ENCODE measurements at regions not wholly inside any gene's neighbourhood (a gene's known extent, or its start where the extent isn't known, plus 50 kb on each side); places are given as distances from the start of the nearest gene placed in this dataset.

DNA sequence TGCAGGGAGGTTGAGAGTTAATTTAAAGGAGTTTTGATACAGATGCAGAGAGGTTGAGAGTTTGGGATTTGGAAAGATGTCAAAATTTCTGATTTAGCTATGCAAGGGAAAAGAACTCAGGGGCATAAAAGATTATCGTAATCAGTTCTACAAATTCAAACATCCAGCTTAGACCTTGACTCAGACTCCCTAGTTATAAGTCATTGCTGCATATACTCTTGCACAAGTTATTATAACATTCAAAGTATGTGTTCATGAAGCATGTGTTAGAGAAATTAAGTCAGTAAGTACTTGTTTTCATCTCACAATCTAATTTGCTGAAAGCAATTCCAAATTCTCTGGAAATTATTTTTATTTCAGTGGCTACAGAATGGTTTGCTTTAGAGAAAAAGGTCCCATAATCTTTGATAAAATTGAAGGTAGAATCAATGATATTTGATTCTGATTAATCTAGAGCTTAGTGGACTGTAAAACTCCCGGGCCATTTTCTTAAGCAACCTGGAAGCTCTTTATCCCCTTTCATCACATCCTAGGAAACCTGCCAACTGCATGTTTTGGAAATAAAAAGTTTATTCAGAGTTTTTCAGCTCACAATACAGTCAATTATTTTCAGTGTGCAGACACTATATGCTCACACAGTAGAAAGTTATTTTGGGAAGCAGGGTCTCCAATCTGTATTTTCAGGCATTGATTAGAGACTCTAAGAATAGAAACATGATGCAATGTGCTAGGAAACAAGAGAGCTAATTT is 132.9 kb upstream of the SPANXC start:
- Histone ChIP-seq H3K9me3 (no peaks in the 10 kb centered on the region), H3K27me3 (replicated peaks; ENCODE audit: control insufficient read depth, insufficient read depth, low read length) (no peaks in the 10 kb centered on the region), H3K4me1 (no peaks in the 10 kb centered on the region), H3K36me3 (ENCODE audit: control insufficient read depth, insufficient read depth, low read length) (no peaks in the 10 kb centered on the region), H3K4me3 (ENCODE audit: low read depth, low read length) (no peak overlapping the region)
- CTCF ChIA-PET = no interaction called here
- Mint-ChIP-seq H3K9me3 (ENCODE audit: unreplicated experiment) (no peaks in the 10 kb centered on the region), H3K4me1 (ENCODE audit: low read depth, unreplicated experiment) (no peaks in the 10 kb centered on the region), H3K27me3 (ENCODE audit: insufficient read depth, unreplicated experiment) (no peaks in the 10 kb centered on the region), H3K4me3 (ENCODE audit: unreplicated experiment) (no peak overlapping the region), H3K27ac (ENCODE audit: unreplicated experiment) (no peak overlapping the region), H3K36me3 (ENCODE audit: insufficient read depth, unreplicated experiment) (no peaks in the 10 kb centered on the region)
- intact Hi-C loops (cut with micrococcal nuclease; ENCODE audit: unreplicated experiment) = no loop called here
- POLR2A ChIA-PET = no interaction called here
- TF ChIP-seq, protein P1, sequence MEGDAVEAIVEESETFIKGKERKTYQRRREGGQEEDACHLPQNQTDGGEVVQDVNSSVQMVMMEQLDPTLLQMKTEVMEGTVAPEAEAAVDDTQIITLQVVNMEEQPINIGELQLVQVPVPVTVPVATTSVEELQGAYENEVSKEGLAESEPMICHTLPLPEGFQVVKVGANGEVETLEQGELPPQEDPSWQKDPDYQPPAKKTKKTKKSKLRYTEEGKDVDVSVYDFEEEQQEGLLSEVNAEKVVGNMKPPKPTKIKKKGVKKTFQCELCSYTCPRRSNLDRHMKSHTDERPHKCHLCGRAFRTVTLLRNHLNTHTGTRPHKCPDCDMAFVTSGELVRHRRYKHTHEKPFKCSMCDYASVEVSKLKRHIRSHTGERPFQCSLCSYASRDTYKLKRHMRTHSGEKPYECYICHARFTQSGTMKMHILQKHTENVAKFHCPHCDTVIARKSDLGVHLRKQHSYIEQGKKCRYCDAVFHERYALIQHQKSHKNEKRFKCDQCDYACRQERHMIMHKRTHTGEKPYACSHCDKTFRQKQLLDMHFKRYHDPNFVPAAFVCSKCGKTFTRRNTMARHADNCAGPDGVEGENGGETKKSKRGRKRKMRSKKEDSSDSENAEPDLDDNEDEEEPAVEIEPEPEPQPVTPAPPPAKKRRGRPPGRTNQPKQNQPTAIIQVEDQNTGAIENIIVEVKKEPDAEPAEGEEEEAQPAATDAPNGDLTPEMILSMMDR (IDR thresholded peaks at IDR 0.05; ENCODE audit: insufficient read depth in 1 of 2, low read depth in 1 of 2, low read length in 1 of 2, severe bottlenecking in 1 of 2, unreplicated experiment in 1 of 2) = no peak
- DNase-seq = no peak
- BruUV-seq (replicated peaks) = no TSS peak

DNA sequence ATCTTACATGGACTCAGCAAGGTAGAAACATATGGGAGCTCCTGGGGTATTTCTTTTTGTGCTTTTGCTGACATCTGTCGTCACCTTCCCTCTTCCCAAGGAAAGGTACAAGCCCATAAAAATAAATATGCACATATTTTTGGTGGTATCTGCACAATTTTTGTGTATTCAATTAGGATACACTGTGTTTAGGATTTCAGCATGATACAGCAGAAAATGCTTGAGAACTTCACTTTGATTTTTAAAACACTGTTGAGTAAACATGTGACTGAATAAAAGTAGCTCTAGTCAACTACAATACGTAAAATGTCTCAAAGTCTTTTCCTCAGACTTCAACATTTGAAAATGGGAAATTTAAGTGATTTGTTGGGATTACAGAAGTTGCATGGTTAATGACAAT is 99.4 kb upstream of the SPANXC start:
- no peaks in the 10 kb centered on the region for H3K4me1 ChIP-seq
- no peaks in the 10 kb centered on the region for H3K27me3 ChIP-seq (replicated peaks; ENCODE audit: control insufficient read depth, insufficient read depth, low read length)
- no peaks in the 10 kb centered on the region for H3K36me3 ChIP-seq (ENCODE audit: control insufficient read depth, insufficient read depth, low read length)
- no peak for DNase-seq
- no TSS peak for BruUV-seq (replicated peaks)
- Mint-ChIP-seq H3K9me3 (ENCODE audit: unreplicated experiment) (no peaks in the 10 kb centered on the region), H3K4me1 (ENCODE audit: low read depth, unreplicated experiment) (no peaks in the 10 kb centered on the region), H3K4me3 (ENCODE audit: unreplicated experiment) (no peak overlapping the region), H3K36me3 (ENCODE audit: insufficient read depth, unreplicated experiment) (peaks cover 6% of the 10 kb centered on the region), H3K27me3 (ENCODE audit: insufficient read depth, unreplicated experiment) (no peaks in the 10 kb centered on the region), H3K27ac (ENCODE audit: unreplicated experiment) (no peak overlapping the region)
- TF ChIP-seq, protein P1 (IDR thresholded peaks at IDR 0.05; ENCODE audit: insufficient read depth in 1 of 2, low read depth in 1 of 2, low read length in 1 of 2, severe bottlenecking in 1 of 2, unreplicated experiment in 1 of 2) = no peak
- no peaks in the 10 kb centered on the region for H3K9me3 ChIP-seq
- intact Hi-C loops (cut with micrococcal nuclease; ENCODE audit: unreplicated experiment) = no loop called here
- ChIA-PET POLR2A (no interaction called here), CTCF (no interaction called here)
- no peak overlapping the region for H3K4me3 ChIP-seq (ENCODE audit: low read depth, low read length)

DNA sequence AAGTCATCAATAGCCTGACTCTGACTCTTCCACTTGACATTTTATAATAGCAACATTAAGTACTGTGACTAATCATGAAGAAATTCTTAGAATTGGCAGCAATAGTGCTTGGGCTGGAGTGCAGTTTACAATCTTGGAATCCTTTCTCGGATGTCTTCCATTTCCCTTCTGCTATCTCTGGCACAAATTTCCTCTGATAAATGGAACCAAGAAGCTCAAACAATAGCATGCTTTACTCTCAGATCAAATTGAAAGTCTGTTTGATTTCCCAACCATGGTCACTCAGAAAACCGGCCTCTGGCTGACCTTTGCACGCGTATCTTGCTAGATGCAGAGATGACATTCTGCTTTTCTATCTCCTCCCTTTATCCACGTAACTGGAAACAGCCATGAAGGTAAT is 99.0 kb upstream of the SPANXC start:
- POLR2A ChIA-PET = no interaction called here
- TF ChIP-seq, protein P1 (IDR thresholded peaks at IDR 0.05; ENCODE audit: insufficient read depth in 1 of 2, low read depth in 1 of 2, low read length in 1 of 2, severe bottlenecking in 1 of 2, unreplicated experiment in 1 of 2) = no peak
- Histone ChIP-seq H3K9me3 (no peaks in the 10 kb centered on the region), H3K27me3 (replicated peaks; ENCODE audit: control insufficient read depth, insufficient read depth, low read length) (no peaks in the 10 kb centered on the region), H3K4me1 (no peaks in the 10 kb centered on the region), H3K36me3 (ENCODE audit: control insufficient read depth, insufficient read depth, low read length) (no peaks in the 10 kb centered on the region), H3K4me3 (ENCODE audit: low read depth, low read length) (no peak overlapping the region)
- Mint-ChIP-seq H3K36me3 (ENCODE audit: insufficient read depth, unreplicated experiment) (peaks cover 6% of the 10 kb centered on the region), H3K27me3 (ENCODE audit: insufficient read depth, unreplicated experiment) (no peaks in the 10 kb centered on the region), H3K4me3 (ENCODE audit: unreplicated experiment) (no peak overlapping the region), H3K9me3 (ENCODE audit: unreplicated experiment) (no peaks in the 10 kb centered on the region), H3K4me1 (ENCODE audit: low read depth, unreplicated experiment) (no peaks in the 10 kb centered on the region), H3K27ac (ENCODE audit: unreplicated experiment) (no peak overlapping the region)
- no peak for DNase-seq
- BruUV-seq (replicated peaks) = no TSS peak
- intact Hi-C loops (cut with micrococcal nuclease; ENCODE audit: unreplicated experiment) = no loop called here
- CTCF ChIA-PET = no interaction called here
